CD4-positive, alpha-beta T cell treated with Interleukin-1 beta for 1 hour (primary cell): ENCODE measurements at regions not wholly inside any gene's neighbourhood (a gene's known extent, or its start where the extent isn't known, plus 50 kb on each side); places are given as distances from the start of the nearest gene placed in this dataset.
"Not testable (repeated sequence)": the region's sequence is repeated elsewhere in the genome, so short reads cannot be mapped to it uniquely, and the experiment has no call there.

ENCODE experiments used
- DNase-seq, 2 donors: peaks; one replicate each; pipeline ENCODE4 v3.0.0-alpha.2; 2020 to 2022

GRCh38 chr5:167248257-167248656, 1043.2 kb upstream of the WWC1 start:
- no peak for DNase-seq

- DNase-seq = no peak
Observed at GRCh38 chr5:167250996-167251395, 1040.4 kb upstream of the WWC1 start.

GRCh38 chr5:167254132-167254531, 1037.3 kb upstream of the WWC1 start:
- DNase-seq = no peak

GRCh38 chr5:167255926-167256325, 1035.5 kb upstream of the WWC1 start:
- no peak for DNase-seq

- no peak for DNase-seq
Observed at GRCh38 chr5:167259806-167260205, 1031.6 kb upstream of the WWC1 start.

GRCh38 chr5:167261309-167262100, 1029.9 kb upstream of the WWC1 start:
- DNase-seq = no peak

GRCh38 chr5:167263185-167263584, 1028.3 kb upstream of the WWC1 start:
- no peak for DNase-seq

GRCh38 chr5:167264348-167264747, 1027.1 kb upstream of the WWC1 start:
- DNase-seq = no peak

GRCh38 chr5:167268337-167268736, 1023.1 kb upstream of the WWC1 start:
- DNase-seq = no peak

- no peak for DNase-seq
Observed at GRCh38 chr5:167269146-167269545, 1022.3 kb upstream of the WWC1 start.

- DNase-seq = no peak
Observed at GRCh38 chr5:167271081-167271480, 1020.4 kb upstream of the WWC1 start.

GRCh38 chr5:167271511-167271910, 1019.9 kb upstream of the WWC1 start:
- DNase-seq = no peak

- no peak for DNase-seq
Observed at GRCh38 chr5:167280111-167280510, 1011.3 kb upstream of the WWC1 start.

- no peak for DNase-seq
Observed at GRCh38 chr5:167281925-167282324, 1009.5 kb upstream of the WWC1 start.

GRCh38 chr5:167283691-167284090, 1007.8 kb upstream of the WWC1 start:
- DNase-seq = no peak

GRCh38 chr5:167284222-167284890, 1007.1 kb upstream of the WWC1 start:
- no peak for DNase-seq

GRCh38 chr5:167285591-167285990, 1005.9 kb upstream of the WWC1 start:
- DNase-seq = no peak

GRCh38 chr5:167286891-167287290, 1004.6 kb upstream of the WWC1 start:
- DNase-seq = no peak

- no peak for DNase-seq
Observed at GRCh38 chr5:167290478-167290877, 1001.0 kb upstream of the WWC1 start.

GRCh38 chr5:167294882-167295680, 996.4 kb upstream of the WWC1 start:
- no peak for DNase-seq

GRCh38 chr5:167295681-167296005, 995.8 kb upstream of the WWC1 start:
- DNase-seq = no peak

GRCh38 chr5:167296066-167296465, 995.4 kb upstream of the WWC1 start:
- no peak for DNase-seq

- no peak for DNase-seq
Observed at GRCh38 chr5:167296661-167297060, 994.8 kb upstream of the WWC1 start.

- DNase-seq = not testable (repeated sequence)
Observed at GRCh38 chr5:167299861-167300260, 991.6 kb upstream of the WWC1 start.
